ENCODE measurements at regions not wholly inside any gene's neighbourhood (a gene's known extent, or its start where the extent isn't known, plus 50 kb on each side); places are given as distances from the start of the nearest gene placed in this dataset.
"Not testable (repeated sequence)": the region's sequence is repeated elsewhere in the genome, so short reads cannot be mapped to it uniquely, and the experiment has no call there.

- DNase-seq (ENCODE audit: low read depth); in situ Hi-C loops (cut with HindIII; ENCODE audit: low pct_unique_long_range_greater_than_20kb, low sequenced_read_pairs): not testable (repeated sequence)
Measured at GRCh38 chr2:91478851-91479718, 2787.6 kb downstream of the RPIA start.

- in situ Hi-C loops (cut with HindIII; ENCODE audit: low pct_unique_long_range_greater_than_20kb, low sequenced_read_pairs), result not testable (repeated sequence)
Measured at GRCh38 chr2:91485226-91485625, 2793.8 kb downstream of the RPIA start.

GRCh38 chr2:91497129-91498064 lies 2805.9 kb downstream of the RPIA start:
- in situ Hi-C loops (cut with HindIII; ENCODE audit: low pct_unique_long_range_greater_than_20kb, low sequenced_read_pairs); DNase-seq (ENCODE audit: low read depth): not testable (repeated sequence)

More at GRCh38 chr2:91485226-91485625, 2793.8 kb downstream of the RPIA start:
- not testable (repeated sequence) for DNase-seq (ENCODE audit: low read depth)

GRCh38 chr2:91498065-91498449 lies 2806.6 kb downstream of the RPIA start:
- DNase-seq (ENCODE audit: low read depth); in situ Hi-C loops (cut with HindIII; ENCODE audit: low pct_unique_long_range_greater_than_20kb, low sequenced_read_pairs): not testable (repeated sequence)

- DNase-seq (ENCODE audit: low read depth); in situ Hi-C loops (cut with HindIII; ENCODE audit: low pct_unique_long_range_greater_than_20kb, low sequenced_read_pairs): not testable (repeated sequence)
Measured at GRCh38 chr2:91498513-91499250, 2807.2 kb downstream of the RPIA start.

- DNase-seq (ENCODE audit: low read depth); in situ Hi-C loops (cut with HindIII; ENCODE audit: low pct_unique_long_range_greater_than_20kb, low sequenced_read_pairs): not testable (repeated sequence)
Measured at GRCh38 chr2:91499431-91500050, 2808.1 kb downstream of the RPIA start.

- DNase-seq (ENCODE audit: low read depth); in situ Hi-C loops (cut with HindIII; ENCODE audit: low pct_unique_long_range_greater_than_20kb, low sequenced_read_pairs): not testable (repeated sequence)
Measured at GRCh38 chr2:91500246-91500977, 2808.9 kb downstream of the RPIA start.

- DNase-seq (ENCODE audit: low read depth); in situ Hi-C loops (cut with HindIII; ENCODE audit: low pct_unique_long_range_greater_than_20kb, low sequenced_read_pairs): not testable (repeated sequence)
Measured at GRCh38 chr2:91500978-91501310, 2809.5 kb downstream of the RPIA start.

GRCh38 chr2:91501481-91502080 lies 2810.1 kb downstream of the RPIA start:
- in situ Hi-C loops (cut with HindIII; ENCODE audit: low pct_unique_long_range_greater_than_20kb, low sequenced_read_pairs); DNase-seq (ENCODE audit: low read depth): not testable (repeated sequence)

- DNase-seq (ENCODE audit: low read depth); in situ Hi-C loops (cut with HindIII; ENCODE audit: low pct_unique_long_range_greater_than_20kb, low sequenced_read_pairs): not testable (repeated sequence)
Measured at GRCh38 chr2:91503572-91503958, 2812.1 kb downstream of the RPIA start.

GRCh38 chr2:91503959-91504741 lies 2812.7 kb downstream of the RPIA start:
- DNase-seq (ENCODE audit: low read depth); in situ Hi-C loops (cut with HindIII; ENCODE audit: low pct_unique_long_range_greater_than_20kb, low sequenced_read_pairs): not testable (repeated sequence)

- DNase-seq (ENCODE audit: low read depth); in situ Hi-C loops (cut with HindIII; ENCODE audit: low pct_unique_long_range_greater_than_20kb, low sequenced_read_pairs): not testable (repeated sequence)
Measured at GRCh38 chr2:91508816-91509215, 2817.3 kb downstream of the RPIA start.

GRCh38 chr2:91509276-91509675 lies 2817.8 kb downstream of the RPIA start:
- in situ Hi-C loops (cut with HindIII; ENCODE audit: low pct_unique_long_range_greater_than_20kb, low sequenced_read_pairs); DNase-seq (ENCODE audit: low read depth): not testable (repeated sequence)

GRCh38 chr2:91511166-91511565 lies 2819.7 kb downstream of the RPIA start:
- in situ Hi-C loops (cut with HindIII; ENCODE audit: low pct_unique_long_range_greater_than_20kb, low sequenced_read_pairs), result not testable (repeated sequence)

GRCh38 chr2:91515966-91516365 lies 2824.5 kb downstream of the RPIA start:
- in situ Hi-C loops (cut with HindIII; ENCODE audit: low pct_unique_long_range_greater_than_20kb, low sequenced_read_pairs); DNase-seq (ENCODE audit: low read depth): not testable (repeated sequence)

More at GRCh38 chr2:91511166-91511565, 2819.7 kb downstream of the RPIA start:
- not testable (repeated sequence) for DNase-seq (ENCODE audit: low read depth)

- in situ Hi-C loops (cut with HindIII; ENCODE audit: low pct_unique_long_range_greater_than_20kb, low sequenced_read_pairs); DNase-seq (ENCODE audit: low read depth): not testable (repeated sequence)
Measured at GRCh38 chr2:91516669-91517068, 2825.2 kb downstream of the RPIA start.

Measured in Caki2 (cell line).